ENCODE measurements at regions not wholly inside any gene's neighbourhood (a gene's known extent, or its start where the extent isn't known, plus 50 kb on each side); places are given as distances from the start of the nearest gene placed in this dataset.

- TF ChIP-seq CTCF (IDR thresholded peaks at IDR 0.05) (no peak), POLR2A (IDR thresholded peaks at IDR 0.05) (no peak)
Measured at GRCh38 chr1:103199001-103199400, 90.7 kb upstream of the COL11A1 start.
